GM19239 (cell line): ENCODE measurements at regions not wholly inside any gene's neighbourhood (a gene's known extent, or its start where the extent isn't known, plus 50 kb on each side); places are given as distances from the start of the nearest gene placed in this dataset.
"Not testable (repeated sequence)": the region's sequence is repeated elsewhere in the genome, so short reads cannot be mapped to it uniquely, and the experiment has no call there.

Experiments used
- DNase-seq: peaks from one replicate; pipeline ENCODE4 v3.0.0; 2011; ENCODE audit warnings: low spot score; ENCODE audit not compliant: insufficient read length
- FAIRE-seq: peaks from 2 replicates; lab custom pipeline; 2011; peaks lifted over from hg19 to GRCh38; lab: Jason Lieb, UNC

DNA sequence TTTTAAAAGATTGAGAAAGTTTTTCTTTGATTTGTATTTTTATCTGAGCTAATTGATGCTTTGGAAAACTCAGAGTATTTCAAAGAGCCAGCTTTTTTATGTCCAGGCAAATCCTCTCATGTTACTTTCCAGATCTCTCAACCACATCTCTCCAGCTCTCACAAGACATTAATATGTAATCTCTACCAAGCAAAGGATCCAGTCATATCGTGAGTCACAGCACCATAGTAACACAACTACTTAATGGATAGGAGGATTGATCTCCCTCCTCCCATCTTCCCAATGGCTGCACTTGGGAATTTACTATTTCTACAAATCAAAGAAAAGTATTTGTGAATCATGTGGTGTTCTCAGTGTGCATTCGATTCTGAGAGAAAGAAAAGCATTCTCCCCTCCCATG is 63.3 kb downstream of the POU4F1 start:
- DNase-seq (no peak), FAIRE-seq (no peak)

DNA sequence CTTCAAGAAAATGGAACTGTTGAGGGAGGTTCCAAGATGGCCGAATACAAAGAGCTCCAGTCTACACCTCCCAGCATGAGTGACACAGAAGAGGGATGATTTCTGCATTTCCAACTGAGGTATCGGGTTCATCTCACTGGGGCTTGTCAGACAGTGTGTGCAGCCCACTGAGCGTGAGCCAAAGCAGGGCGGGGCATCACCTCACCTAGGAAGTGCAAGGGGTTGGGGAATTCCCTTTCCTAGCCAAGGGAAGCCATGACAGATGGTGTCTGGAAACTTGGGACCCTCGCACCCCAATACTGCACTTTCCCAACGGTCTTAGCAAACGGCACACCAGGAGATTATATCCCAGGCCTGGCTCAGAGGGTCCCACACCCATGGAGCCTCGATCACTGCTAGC is 77.3 kb downstream of the POU4F1 start:
- FAIRE-seq, DNase-seq: not testable (repeated sequence)

DNA sequence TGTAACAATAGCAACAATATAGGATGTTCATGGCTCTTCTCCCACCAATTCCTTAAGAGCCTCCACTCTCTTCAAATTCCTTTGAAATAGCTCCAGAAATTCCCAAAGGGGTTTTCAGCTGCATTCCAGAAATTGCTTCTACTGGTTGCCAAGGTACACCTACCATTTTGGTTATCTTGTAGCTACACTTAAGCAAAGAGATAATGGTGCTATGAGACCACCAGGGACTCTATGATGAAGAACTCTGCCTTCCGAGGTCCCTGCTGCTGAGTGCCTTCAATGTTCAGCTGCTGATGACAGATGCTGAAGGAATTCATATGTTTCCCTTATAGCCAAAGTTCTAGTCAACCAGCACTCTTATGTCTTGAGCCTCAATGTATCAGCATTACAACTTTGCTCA is 78.4 kb downstream of the POU4F1 start:
- DNase-seq (no peak), FAIRE-seq (no peak)

DNA sequence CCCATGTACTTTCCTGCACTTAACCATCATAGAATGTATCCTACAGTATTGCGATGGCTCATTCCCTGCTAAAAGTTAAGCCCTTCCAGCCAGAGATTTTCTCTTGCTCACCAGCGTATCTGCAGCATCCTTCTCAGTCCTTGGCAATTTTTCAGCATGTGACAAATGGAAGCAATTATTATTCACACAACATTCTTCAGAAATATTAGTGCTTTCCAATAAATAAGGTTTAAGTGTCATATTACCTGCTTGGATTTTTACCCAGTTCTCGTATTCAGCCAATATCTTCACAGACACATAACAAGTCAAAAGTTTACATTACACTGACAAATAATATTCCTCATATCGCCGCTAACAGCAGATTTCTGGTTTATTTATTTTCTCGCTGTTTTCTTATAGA is 82.3 kb downstream of the POU4F1 start:
- DNase-seq (no peak), FAIRE-seq (no peak)

DNA sequence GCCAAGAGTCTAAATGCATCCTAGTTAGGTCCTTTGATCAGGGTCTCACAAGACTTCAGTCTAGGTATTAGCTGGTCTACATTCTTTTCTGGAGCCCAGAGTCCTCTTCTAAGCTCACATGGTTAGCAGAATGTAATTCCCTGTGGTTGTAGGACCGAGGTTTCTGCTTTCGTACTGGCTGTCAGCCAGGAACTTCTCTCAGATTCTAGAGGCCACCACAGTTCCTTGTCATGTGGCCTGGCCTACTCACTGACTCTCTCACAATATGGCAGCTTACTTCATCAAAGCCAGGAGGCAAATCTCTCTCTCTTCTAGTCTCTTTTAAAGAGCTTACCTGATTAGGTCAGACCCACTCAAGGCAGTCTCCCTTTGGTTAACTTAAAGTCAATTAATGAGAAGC is 82.9 kb downstream of the POU4F1 start:
- DNase-seq (no peak), FAIRE-seq (no peak)

DNA sequence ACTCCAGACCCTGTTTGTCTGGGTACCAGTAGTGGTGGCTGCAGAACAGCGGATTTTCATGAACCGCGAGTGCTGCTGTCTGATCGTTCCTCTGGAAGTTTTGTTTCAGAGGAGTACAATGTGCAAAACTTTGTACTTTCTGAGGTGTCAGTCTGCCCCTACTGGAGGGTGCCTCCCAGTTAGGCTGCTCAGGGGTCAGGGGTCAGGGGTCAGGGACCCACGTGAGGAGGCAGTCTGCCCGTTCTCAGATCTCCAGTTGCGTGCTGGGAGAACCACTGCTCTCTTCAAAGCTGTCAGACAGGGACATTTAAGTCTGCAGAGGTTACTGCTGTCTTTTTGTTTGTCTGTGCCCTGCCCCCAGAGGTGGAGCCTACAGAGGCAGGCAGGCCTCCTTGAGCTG is 84.9 kb downstream of the POU4F1 start:
- not testable (repeated sequence) for FAIRE-seq, DNase-seq

DNA sequence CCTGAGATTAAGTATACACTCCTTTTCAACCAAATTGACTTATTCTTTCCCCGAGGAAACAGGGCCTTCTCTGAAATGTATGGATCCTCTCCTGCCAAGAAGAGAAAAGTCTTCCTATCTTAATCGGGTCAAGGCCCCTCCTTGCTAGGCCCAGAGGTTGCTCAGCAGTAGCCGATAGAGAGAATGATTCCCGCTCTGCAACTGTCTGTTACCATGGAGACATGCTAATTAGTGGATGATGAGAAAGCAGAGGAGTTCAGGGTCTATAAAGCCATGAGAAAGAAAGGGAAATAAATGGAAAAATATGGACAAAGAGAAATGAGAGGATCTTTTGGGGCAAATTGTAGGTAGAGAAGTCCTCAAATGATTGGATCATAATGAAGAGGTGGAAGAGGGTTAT is 103.5 kb downstream of the POU4F1 start:
- FAIRE-seq (no peak), DNase-seq (no peak)

DNA sequence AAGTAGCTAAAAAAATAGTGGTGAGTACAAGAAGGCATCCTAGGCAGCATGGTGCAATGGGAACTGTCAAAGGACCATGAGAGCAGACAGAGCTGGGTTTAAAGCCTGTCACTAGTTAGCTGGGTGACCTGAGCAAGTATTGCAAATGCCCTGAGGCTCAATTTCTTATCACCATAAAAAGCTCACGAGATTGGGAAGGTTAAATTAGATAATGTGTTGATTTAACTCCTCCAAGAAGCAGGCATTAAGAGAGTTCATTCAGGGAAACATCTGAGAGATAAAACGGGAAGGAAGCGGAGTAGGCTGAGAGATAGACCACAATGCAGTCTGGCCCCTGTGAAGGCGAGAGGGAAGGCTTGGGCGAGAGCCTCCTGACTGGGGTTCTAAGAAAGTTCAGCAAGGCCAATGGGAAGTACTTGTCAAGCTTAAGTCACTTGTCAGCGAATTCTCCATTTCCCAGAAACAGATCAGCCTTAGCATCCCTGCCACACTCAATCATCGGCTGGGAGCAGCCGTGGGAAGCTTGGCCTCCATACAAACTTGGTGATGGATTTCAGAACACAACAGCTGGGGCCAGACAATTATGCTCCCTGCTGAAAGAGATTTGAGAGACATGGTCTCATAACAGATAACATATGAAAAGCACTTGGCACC is 105.5 kb downstream of the POU4F1 start:
- FAIRE-seq: no peak
- no peak for DNase-seq

DNA sequence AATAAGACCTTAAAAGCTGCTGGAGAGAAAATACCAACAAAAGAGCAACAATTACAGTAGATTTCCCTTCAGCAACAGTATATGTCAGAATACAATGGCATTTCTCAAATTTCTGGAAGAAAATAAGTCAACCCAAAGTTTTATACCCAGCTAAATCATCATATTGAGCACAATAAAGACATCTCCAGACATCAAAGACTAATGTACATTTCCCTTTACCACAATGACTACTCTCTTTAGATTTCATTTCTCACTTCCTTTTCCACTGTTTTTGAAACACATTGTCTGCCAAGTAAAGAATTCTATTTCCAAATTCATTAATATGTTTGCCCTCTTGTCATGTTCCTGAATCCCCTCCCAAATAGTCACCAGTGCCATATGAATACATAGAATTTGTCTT is 111.4 kb downstream of the POU4F1 start:
- FAIRE-seq (no peak), DNase-seq (no peak)

DNA sequence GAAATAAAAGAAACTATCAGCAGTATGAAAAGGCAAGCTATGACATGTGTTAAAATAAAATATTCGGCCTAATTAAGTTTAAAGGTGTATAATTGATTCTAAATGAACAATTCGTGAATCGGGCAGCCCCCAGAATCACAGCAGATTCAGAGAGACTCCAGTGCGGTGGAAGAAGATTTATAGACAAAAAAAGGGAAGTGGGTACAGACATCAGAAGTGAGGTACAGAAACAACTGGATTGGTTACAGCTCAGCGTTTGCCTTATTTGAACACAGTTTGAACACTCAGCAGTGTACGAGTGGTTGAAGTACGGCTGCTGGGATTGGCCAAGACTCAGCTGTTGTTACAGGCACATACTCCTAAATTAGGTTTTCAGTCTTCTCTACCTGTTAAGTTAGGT is 113.1 kb downstream of the POU4F1 start:
- DNase-seq, FAIRE-seq: not testable (repeated sequence)

DNA sequence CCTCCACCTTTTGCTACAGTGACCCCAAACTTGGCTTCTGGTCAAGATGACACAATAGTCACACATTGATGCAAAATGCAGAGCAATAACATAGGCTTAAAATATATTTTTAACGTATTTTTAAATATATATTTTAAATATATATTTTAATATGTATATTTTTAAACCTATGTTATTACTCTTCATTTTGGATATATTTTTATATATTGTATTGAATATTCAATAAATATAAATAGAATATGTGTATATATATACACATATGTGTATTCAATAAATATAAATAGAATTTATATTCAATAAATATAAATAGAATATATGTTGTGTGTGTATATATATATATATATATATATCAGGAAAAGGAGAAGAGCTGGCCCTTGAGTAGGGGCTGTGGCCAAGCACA is 115.6 kb downstream of the POU4F1 start:
- FAIRE-seq (no peak), DNase-seq (no peak)

DNA sequence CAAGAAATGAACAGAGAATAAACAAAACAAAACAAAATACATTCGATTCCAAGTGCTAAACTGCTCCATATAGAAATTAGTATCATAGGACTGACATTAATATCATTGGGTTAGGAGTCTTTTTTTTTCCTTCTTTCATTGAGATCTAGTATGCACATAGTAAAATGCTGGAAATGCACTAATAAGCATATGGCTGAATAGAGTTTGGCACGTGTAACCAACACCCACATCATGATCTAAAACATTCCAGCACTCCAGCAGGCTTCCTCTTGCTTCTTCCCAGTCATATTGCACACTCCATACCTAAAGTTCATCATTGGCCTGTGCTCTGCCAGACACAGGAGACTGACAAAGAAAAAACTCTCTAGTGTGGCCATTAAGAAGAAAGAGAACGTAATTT is 117.5 kb downstream of the POU4F1 start:
- DNase-seq: no peak
- FAIRE-seq: no peak

DNA sequence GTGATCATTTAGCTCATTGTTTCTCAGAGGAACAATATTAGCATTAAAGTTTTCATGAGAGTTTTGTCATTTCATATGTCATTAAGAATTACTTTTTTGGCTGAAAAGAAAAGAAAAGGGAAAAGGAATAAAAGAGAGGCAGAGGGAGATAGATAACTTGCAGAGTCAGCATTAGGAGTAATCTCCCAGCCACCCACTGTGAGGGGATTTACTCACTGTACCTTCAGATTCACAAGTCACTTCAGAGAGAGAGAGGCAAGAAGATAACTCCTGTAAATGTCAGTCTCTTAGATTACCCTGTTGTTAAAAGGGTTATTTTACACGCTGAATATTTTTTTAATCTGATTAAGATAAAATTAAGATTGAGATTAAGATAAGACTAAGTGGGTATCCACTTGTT is 125.2 kb downstream of the POU4F1 start:
- DNase-seq (no peak), FAIRE-seq (no peak)

DNA sequence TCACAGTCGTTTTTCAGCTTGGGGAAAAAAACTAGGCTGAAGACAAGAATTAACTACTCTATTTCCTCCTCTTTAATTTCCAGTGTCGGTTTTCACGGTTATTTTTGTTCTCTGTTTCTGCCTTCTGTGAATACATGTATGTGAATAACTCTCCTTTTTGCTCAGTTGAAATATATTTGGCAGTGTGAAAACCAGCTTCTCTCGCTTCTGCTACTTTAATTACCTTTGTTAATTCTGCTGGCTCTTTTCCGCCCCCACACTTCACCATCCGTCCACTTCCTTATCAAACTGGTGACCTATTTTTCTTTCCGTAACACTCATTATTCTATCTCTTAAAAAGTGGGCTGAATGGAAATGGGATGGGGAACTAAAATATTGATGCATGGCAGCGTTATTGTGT is 126.4 kb downstream of the POU4F1 start:
- no peak for DNase-seq
- no peak for FAIRE-seq

DNA sequence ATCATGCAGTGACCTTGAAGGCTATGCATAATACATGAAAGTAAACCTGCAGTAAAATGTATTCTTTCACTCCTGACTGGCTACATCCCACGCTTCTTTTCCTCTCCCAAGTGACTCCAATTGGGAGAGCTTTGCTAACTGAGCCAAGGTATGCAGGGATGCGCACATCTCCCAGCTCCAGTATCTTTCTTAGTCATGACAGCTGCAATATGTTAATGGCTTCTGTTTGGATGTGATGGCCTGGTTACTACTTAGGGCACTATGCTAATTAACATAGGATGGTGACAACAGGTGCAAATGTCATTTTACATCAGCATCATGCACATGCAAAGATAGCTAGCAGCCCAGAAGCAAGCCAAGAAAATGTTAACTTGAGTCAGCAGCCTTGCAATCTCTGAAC is 134.7 kb downstream of the POU4F1 start:
- no peak for FAIRE-seq
- DNase-seq: no peak

DNA sequence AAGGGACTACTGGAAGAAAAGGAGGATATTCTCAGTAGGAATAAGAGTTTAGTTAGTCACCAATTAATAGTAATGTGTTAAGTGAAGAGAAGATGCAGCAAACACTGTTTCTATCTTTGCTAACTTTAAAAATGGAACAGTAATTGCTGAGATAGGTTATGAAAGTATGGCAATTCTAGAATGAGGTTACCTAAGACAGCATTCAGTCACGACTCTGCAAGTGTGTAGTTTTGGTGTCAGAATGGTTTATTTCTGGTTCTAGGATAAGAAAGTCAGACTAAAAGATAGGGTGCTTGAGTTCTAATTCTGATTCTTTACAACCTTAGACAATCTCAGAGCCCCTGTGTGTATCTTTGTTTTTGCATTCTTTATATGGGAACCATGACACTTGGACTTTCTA is 138.1 kb downstream of the POU4F1 start:
- no peak for DNase-seq
- FAIRE-seq: no peak

DNA sequence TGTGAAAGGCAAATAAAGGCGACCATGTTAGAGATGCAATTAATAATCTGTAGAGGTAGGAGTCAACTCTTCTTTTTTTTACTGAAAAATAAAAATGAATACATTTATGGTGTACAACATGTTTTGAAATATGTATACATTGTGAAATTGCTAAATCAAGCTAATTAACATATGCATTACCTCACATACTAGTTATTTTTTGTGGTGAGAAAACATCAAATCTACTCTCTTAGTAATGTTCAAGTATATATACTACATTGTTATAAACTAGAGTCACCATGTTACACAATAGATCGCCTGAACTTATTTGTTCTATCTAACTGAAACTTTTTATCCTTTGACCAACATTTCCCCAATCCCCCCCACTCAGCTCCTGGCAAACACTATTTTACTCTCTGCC is 143.2 kb downstream of the POU4F1 start:
- FAIRE-seq (no peak), DNase-seq (no peak)

DNA sequence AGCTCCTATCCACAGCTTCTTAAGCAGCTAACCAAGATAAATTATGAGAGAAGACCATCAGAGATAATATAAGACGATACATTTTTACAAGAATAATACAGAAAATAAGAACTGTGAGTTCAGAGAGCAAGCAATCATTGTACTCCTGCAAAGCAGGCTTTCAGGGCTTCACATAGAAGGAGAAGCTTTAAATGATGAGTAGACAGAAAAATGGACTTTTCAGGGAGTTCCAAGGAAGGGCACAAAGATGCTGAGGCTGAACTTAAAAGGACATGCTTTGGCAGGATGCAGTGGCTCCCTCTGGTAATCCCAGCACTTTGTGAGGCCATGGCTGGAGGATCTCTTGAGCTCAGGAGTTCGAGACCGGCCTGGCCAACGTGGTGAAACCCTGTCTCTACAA is 159.5 kb downstream of the POU4F1 start:
- no peak for DNase-seq
- FAIRE-seq: no peak

DNA sequence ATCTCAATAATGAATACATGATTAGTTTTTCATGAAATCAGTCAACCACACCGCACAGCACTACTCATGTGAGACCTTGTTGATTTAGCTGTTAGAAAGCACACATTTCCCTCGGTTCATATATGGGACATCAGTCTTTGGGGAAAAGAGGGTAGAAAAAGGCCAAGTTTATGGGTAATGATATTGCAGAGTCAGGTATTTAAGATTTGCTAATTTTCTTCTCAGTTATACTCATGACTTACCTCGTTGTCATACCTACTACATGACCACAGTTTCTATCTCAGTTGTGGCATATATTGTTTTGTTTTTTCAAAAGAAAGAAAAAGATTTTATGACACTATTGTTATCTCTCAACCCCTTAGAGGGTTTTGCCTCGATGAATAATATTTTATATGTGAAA is 165.6 kb downstream of the POU4F1 start:
- DNase-seq: no peak

DNA sequence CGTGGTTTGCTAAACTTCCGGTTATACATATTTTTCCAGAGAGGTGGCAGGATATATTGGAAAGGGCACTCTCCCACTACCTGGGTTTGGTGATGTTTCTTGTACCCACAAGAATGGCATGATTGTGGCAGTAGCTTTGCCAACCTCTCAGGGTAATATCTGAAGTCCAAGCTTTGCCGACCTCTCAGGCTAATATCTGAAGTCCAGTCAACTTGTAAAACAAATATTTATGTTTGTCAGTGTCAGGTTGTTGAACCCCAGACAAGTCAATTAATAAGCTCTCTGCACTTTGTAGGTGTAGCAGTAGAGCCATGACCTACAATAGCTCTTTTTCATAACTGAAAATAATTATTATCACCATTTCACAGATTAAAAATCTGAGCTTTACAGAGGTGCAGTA is 167.0 kb downstream of the POU4F1 start:
- FAIRE-seq: no peak

More for the DNA sequence above, 165.6 kb downstream of the POU4F1 start:
- FAIRE-seq: no peak

DNA sequence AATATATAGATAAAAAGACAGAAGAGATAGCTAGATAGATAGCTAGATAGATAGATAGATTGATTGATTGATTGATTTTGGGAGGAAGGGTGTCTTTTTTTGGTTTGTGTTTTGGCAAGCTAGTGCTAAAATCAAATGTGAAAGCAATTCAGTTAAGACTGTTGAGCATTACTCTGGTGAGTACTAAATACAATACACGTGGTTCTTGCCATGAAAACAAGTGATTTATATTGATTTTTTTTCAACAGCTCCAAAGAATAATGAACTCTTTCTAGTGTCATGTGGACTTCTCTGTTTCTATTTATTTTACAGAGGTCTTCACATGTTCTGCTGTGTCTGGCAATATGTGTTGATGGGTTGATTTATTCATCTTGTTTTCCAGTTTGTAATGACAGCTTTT is 172.0 kb downstream of the POU4F1 start:
- no peak for FAIRE-seq
- DNase-seq: no peak

More for the DNA sequence above, 167.0 kb downstream of the POU4F1 start:
- no peak for DNase-seq

DNA sequence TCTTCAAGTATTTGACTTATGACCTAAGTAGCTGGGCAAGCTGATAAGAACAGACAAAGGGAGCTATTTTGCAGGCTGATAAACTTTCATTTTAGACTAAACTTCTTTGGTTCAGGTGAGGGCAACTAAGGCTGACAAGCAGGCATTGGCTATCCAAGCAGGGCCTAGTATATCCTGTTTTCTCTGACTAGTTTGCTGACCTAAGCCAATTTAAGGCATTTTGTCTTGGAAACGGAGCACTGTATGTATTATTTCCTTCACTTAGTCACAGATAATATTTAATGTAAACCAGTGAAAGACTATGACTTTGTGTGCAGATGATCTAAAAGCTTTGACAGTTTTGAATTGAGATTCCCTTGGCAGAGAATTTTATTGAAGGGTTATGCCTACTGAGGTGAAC is 172.5 kb downstream of the POU4F1 start:
- DNase-seq (no peak), FAIRE-seq (no peak)
